ENCODE measurements at regions not wholly inside any gene's neighbourhood (a gene's known extent, or its start where the extent isn't known, plus 50 kb on each side); places are given as distances from the start of the nearest gene placed in this dataset.
"Not testable (repeated sequence)": the region's sequence is repeated elsewhere in the genome, so short reads cannot be mapped to it uniquely, and the experiment has no call there.

DNA sequence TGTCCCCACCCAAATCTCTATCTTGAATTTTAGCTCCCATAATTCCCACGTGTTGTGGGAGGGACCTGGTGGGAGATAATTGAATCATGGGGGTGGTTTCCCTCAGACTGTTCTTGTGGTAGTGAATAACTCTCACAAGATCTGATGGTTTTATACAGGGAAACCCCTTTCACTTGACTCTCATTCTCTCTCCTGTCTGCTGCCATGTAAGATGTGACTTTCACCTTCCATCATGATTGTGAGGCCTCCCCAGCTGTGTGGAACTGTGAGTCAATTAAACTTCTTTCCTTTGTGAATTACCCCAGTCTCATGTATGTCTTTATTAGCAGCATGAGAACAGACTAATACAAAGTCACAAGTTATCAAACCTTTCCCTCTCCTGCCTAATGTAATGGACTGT is 106.3 kb upstream of the CDK6 start:
- TF ChIP-seq POLR2A (IDR thresholded peaks at IDR 0.05) = not testable (repeated sequence)
- TF ChIP-seq, protein P1, sequence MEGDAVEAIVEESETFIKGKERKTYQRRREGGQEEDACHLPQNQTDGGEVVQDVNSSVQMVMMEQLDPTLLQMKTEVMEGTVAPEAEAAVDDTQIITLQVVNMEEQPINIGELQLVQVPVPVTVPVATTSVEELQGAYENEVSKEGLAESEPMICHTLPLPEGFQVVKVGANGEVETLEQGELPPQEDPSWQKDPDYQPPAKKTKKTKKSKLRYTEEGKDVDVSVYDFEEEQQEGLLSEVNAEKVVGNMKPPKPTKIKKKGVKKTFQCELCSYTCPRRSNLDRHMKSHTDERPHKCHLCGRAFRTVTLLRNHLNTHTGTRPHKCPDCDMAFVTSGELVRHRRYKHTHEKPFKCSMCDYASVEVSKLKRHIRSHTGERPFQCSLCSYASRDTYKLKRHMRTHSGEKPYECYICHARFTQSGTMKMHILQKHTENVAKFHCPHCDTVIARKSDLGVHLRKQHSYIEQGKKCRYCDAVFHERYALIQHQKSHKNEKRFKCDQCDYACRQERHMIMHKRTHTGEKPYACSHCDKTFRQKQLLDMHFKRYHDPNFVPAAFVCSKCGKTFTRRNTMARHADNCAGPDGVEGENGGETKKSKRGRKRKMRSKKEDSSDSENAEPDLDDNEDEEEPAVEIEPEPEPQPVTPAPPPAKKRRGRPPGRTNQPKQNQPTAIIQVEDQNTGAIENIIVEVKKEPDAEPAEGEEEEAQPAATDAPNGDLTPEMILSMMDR (IDR thresholded peaks at IDR 0.05) = not testable (repeated sequence)

Data from testis (tissue), 2 donors.